GM12878 (cell line): ENCODE measurements at regions not wholly inside any gene's neighbourhood (a gene's known extent, or its start where the extent isn't known, plus 50 kb on each side); places are given as distances from the start of the nearest gene placed in this dataset.

Experiments
- ATAC-seq: fragments of 200-7000 bp; cut with Tn5 transposase; 3 replicates; pipeline ENCODE4 v1.9.1; 2020; ENCODE audit warnings: mild to moderate bottlenecking, moderate library complexity
- BruUV-seq: library from RNA; stranded (reverse); fragments of 400-500 nt; replicated peaks from 2 replicates; lab custom pipeline; 2021; lab: Mats Ljungman, UMichigan
- CTCF ChIA-PET: fragments of 300-600 bp; sonication (Branson Sonifier 250); formaldehyde crosslinking; extraction: SDS; loops from one replicate; lab custom pipeline; 2021; ENCODE audit warnings: inconsistent platforms; lab: Yijun Ruan, JAX
- POLR2A ChIA-PET: fragments of 350-600 bp; formaldehyde crosslinking; extraction: SDS; loops from one replicate; lab custom pipeline; 2021; ENCODE audit warnings: inconsistent platforms; lab: Charles Lee
- RAD21 ChIA-PET: fragments of 300-600 bp; sonication (Branson Sonifier 250); formaldehyde crosslinking; loops from one replicate; lab custom pipeline; 2023; ENCODE audit warnings: antibody characterized with exemption; ENCODE audit not compliant: unreplicated experiment; lab: Charles Lee
- SMC1A ChIA-PET: fragments of 300-600 bp; sonication (Branson Sonifier 250); formaldehyde crosslinking; loops from one replicate; lab custom pipeline; 2023; ENCODE audit not compliant: unreplicated experiment, uncharacterized antibody; lab: Charles Lee
- DNase-seq: peaks from one replicate; pipeline ENCODE4 v3.0.0-alpha.2; 2011; ENCODE audit warnings: low read depth, low spot score
- FAIRE-seq: peaks from 3 replicates; lab custom pipeline; 2011; peaks lifted over from hg19 to GRCh38; lab: Jason Lieb, UNC
- H2AFZ ChIP-seq: 2 replicates; pipeline ENCODE4 v1.6.0; 2011; ENCODE audit warnings: low read depth, low read length, control low read depth; ENCODE audit not compliant: control insufficient read depth
- H3K27ac ChIP-seq: 2 replicates; pipeline ENCODE4 v1.5.1; 2011; ENCODE audit warnings: control low read depth; ENCODE audit not compliant: control insufficient read depth, insufficient read depth
- H3K27me3 ChIP-seq, 2 experiments: replicated peaks in 1 of 2; 2 replicates each; pipeline versions ENCODE4 v1.6.0 to v1.6.1; 2011; ENCODE audit warnings: low read length in 1 of 2; ENCODE audit not compliant: control insufficient read depth in 2 of 2, insufficient read depth in 2 of 2
- H3K36me3 ChIP-seq, 2 experiments: 2 replicates each; pipeline ENCODE4 v1.5.1; 2011; ENCODE audit warnings: low read length in 1 of 2; ENCODE audit not compliant: control insufficient read depth in 2 of 2, insufficient read depth in 2 of 2
- H3K4me1 ChIP-seq: 2 replicates; pipeline ENCODE4 v1.6.1; 2011; ENCODE audit warnings: mild to moderate bottlenecking, low read length, moderate library complexity, mixed read lengths; ENCODE audit not compliant: control insufficient read depth, insufficient read depth
- H3K4me2 ChIP-seq: 2 replicates; pipeline ENCODE4 v1.6.0; 2011; ENCODE audit warnings: control low read depth; ENCODE audit not compliant: control insufficient read depth, insufficient read depth
- H3K4me3 ChIP-seq: fragments of 200-600 bp; sonication (generic); 2 replicates; pipeline ENCODE4 v1.5.1; 2016
- H3K79me2 ChIP-seq: 2 replicates; pipeline ENCODE4 v1.6.0; 2011; ENCODE audit warnings: low read length; ENCODE audit not compliant: control insufficient read depth, insufficient read depth
- H3K9ac ChIP-seq: 2 replicates; pipeline ENCODE4 v1.8.0; 2011; ENCODE audit warnings: low read length, control low read depth, mixed read lengths; ENCODE audit not compliant: control insufficient read depth, insufficient read depth
- H3K9me3 ChIP-seq: replicated peaks from 3 replicates; pipeline ENCODE4 v1.5.1; 2011; ENCODE audit warnings: mild to moderate bottlenecking, low read length; ENCODE audit not compliant: control insufficient read depth, insufficient read depth
- H4K20me1 ChIP-seq: 2 replicates; pipeline ENCODE4 v1.6.0; 2011; ENCODE audit not compliant: control insufficient read depth, insufficient read depth
- BACH1 ChIP-seq: fragments of 450-650 bp; IDR thresholded peaks from 2 replicates; pipeline ENCODE4 v1.6.1; 2017; ENCODE audit warnings: mild to moderate bottlenecking, borderline replicate concordance
- CHD1 ChIP-seq: IDR thresholded peaks from 2 replicates; pipeline ENCODE4 v1.6.1; 2012; ENCODE audit warnings: low read depth, low read length, improper control_type of control experiment
- EED ChIP-seq: sonication (generic); IDR thresholded peaks from 2 replicates; pipeline ENCODE4 v1.6.1; 2016; ENCODE audit warnings: antibody characterized with exemption, low read depth
- JUND ChIP-seq: IDR thresholded peaks from 2 replicates; pipeline ENCODE4 v1.6.1; 2012; ENCODE audit warnings: low read depth, mild to moderate bottlenecking, low read length, improper control_type of control experiment, moderate library complexity
- SPI1 ChIP-seq: IDR thresholded peaks from 2 replicates; pipeline ENCODE4 v1.6.1; 2011; ENCODE audit warnings: low read depth, mild to moderate bottlenecking, low read length, moderate library complexity, borderline replicate concordance; ENCODE audit not compliant: insufficient read depth
- STAT3 ChIP-seq: IDR thresholded peaks from 2 replicates; pipeline ENCODE4 v1.6.1; 2011; ENCODE audit warnings: low read depth, low read length, improper control_type of control experiment
- WGBS: methylation state at CpG from one replicate; pipeline ENCODE4 v1.1.6; 2016; ENCODE audit warnings: low lambda C conversion rate; ENCODE audit not compliant: insufficient replicate concordance, insufficient coverage; ENCODE audit errors: missing lambda C conversion rate; 5-methylcytosine and 5-hydroxymethylcytosine counted together
- in situ Hi-C: fragments of 300-500 bp; cut with MboI; formaldehyde crosslinking; loops from 9 replicates; pipeline ENCODE4 v1.14.3; 2018; ENCODE audit warnings: mixed read lengths
- intact Hi-C: fragments of 100-400 bp; cut with micrococcal nuclease; formaldehyde crosslinking; loops from one replicate; pipeline ENCODE4 v1.14.2; 2022; ENCODE audit not compliant: unreplicated experiment
- TF ChIP-seq, protein P1 (sequence below): IDR thresholded peaks from 2 replicates; pipeline ENCODE4 v1.6.1; 2012; ENCODE audit warnings: low read length, inconsistent platforms
- TF ChIP-seq, protein P2 (sequence below): IDR thresholded peaks from 2 replicates; pipeline ENCODE4 v1.6.1; 2011; ENCODE audit warnings: mild to moderate bottlenecking, low read depth, low read length, moderate library complexity; ENCODE audit not compliant: insufficient replicate concordance
- TF ChIP-seq, protein P3 (sequence below): fragments of 450-650 bp; formaldehyde crosslinking; IDR thresholded peaks from 2 replicates; pipeline ENCODE4 v1.5.0; 2022; ENCODE audit warnings: mild to moderate bottlenecking, missing genetic modification characterization

DNA sequence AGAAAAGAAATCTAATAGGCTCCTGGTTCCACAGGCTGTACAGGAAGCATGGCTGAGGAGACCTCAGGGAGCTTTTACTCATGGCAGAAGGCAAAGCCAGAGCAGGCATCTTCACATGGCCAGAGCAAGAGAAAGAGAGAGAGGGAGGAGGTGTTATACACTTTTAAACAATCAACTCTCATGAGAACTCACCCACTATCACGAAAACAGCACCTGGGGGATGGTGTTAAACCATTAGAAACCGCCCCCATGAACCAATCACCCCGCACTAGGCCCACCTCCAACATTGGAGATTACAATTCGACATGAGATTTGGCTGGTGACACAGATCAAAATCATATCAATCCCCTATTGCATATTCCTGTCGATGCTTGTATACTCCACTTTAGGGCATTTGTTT lies 93.5 kb downstream of the MRPL39 start (continued):
- TF ChIP-seq, protein P1, sequence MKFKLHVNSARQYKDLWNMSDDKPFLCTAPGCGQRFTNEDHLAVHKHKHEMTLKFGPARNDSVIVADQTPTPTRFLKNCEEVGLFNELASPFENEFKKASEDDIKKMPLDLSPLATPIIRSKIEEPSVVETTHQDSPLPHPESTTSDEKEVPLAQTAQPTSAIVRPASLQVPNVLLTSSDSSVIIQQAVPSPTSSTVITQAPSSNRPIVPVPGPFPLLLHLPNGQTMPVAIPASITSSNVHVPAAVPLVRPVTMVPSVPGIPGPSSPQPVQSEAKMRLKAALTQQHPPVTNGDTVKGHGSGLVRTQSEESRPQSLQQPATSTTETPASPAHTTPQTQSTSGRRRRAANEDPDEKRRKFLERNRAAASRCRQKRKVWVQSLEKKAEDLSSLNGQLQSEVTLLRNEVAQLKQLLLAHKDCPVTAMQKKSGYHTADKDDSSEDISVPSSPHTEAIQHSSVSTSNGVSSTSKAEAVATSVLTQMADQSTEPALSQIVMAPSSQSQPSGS: no peak
- TF ChIP-seq STAT3 (no peak), JUND (no peak)
- TF ChIP-seq, protein P2, sequence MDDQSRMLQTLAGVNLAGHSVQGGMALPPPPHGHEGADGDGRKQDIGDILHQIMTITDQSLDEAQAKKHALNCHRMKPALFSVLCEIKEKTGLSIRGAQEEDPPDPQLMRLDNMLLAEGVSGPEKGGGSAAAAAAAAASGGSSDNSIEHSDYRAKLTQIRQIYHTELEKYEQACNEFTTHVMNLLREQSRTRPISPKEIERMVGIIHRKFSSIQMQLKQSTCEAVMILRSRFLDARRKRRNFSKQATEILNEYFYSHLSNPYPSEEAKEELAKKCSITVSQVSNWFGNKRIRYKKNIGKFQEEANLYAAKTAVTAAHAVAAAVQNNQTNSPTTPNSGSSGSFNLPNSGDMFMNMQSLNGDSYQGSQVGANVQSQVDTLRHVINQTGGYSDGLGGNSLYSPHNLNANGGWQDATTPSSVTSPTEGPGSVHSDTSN: no peak
- TF ChIP-seq, all 136 proteins: peak for 0

DNA sequence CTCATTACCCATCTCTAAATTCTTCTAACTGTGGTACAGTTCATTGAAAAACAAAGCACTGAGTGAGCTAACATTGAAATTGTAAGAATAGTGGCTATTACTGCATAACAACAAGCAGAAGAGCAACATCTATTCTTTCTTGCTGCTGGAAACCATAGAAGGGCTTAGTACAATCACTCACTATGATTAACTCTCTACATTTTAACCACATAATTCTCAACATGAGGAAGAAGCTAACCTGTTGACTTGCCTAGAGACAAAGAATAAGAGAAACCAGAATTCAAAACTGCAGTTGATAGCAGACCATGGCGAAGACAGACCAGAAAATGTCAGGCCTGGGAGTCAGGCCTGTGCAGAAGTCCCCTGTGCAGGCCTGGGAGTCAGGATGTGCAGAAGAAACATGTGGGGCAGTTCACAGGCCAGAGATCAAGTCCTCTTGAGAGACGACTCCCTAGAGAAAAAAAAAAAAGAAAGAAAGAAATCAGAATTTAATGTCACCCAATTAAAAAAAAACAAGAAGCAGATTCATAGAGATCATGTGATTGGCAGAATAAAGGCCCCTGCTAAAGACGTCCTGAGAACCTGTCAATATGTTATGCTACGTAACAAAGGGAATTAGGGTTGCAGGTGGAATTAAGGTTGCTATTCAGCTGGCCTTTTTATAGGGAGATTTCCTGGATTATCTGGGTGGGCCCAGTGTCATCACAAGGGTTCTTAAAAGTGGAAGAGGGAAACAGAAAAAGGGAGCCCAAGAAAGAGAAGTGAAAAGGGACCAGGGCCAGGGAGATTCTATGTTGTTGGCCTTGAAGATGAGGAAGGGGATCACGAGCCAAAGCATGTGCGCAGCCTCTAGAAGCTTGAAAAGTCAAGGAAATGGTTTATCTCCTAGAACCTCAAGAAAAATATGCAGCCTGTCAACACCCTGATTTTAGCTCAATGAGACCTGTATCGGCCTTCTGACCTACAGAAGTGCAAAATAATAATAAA lies 94.9 kb downstream of the MRPL39 start:
- H3K79me2 ChIP-seq: peaks cover 45% of the 10 kb centered on the region
- H2AFZ ChIP-seq: peak overlapping the region; percentile 31
- peak; percentile 23 for ATAC-seq
- ChIA-PET RAD21 (interaction anchor here (0.9 to 3.3 kb wide), 10 partner anchors 10 to 94 kb away, joined by 3 to 25 read pairs (median 6); no protein-coding TSS in a partner anchor), CTCF (interaction anchor here (0.7 to 1.6 kb wide), 3 partner anchors 24 to 53 kb away, joined by 3 to 4 read pairs (median 4); no protein-coding TSS in a partner anchor), SMC1A (interaction anchor here (0.8 to 3.3 kb wide), 20 partner anchors 9 to 187 kb away, joined by 3 to 19 read pairs (median 5); no protein-coding TSS in a partner anchor), POLR2A (interaction anchor here (1.2 to 3.4 kb wide), 4 partner anchors 16 to 84 kb away, joined by 3 to 18 read pairs (median 4); no protein-coding TSS in a partner anchor)
- no peak for DNase-seq
- H3K27ac ChIP-seq: peak overlapping the region; percentile 71
- BruUV-seq: no TSS peak
- H3K36me3 ChIP-seq: no peaks in the 10 kb centered on the region
- no peaks in the 10 kb centered on the region for H3K27me3 ChIP-seq
- H3K9ac ChIP-seq: peak overlapping the region; percentile 29; the same call in 1 of the 2 replicates
- peak overlapping the region; percentile 26 for H3K4me2 ChIP-seq
- H3K4me1 ChIP-seq: peaks cover 29% of the 10 kb centered on the region
- peak; percentile 74 for FAIRE-seq
- no peaks in the 10 kb centered on the region for H4K20me1 ChIP-seq
- WGBS: 50% methylated on average over 7 of the region's 7 CpGs
- no peaks in the 10 kb centered on the region; the same call in 2 of the 3 replicates for H3K9me3 ChIP-seq
- intact Hi-C loops (no loop called here), in situ Hi-C loops (no loop called here)
- H3K4me3 ChIP-seq: no peak overlapping the region
- TF ChIP-seq CHD1 (no peak), SPI1 (peak; percentile 52; the same call in 1 of the 2 replicates), EED (0 out of 2 replicates have a peak, but pooled peaks have one; percentile 30), BACH1 (no peak)
- TF ChIP-seq, protein P3, sequence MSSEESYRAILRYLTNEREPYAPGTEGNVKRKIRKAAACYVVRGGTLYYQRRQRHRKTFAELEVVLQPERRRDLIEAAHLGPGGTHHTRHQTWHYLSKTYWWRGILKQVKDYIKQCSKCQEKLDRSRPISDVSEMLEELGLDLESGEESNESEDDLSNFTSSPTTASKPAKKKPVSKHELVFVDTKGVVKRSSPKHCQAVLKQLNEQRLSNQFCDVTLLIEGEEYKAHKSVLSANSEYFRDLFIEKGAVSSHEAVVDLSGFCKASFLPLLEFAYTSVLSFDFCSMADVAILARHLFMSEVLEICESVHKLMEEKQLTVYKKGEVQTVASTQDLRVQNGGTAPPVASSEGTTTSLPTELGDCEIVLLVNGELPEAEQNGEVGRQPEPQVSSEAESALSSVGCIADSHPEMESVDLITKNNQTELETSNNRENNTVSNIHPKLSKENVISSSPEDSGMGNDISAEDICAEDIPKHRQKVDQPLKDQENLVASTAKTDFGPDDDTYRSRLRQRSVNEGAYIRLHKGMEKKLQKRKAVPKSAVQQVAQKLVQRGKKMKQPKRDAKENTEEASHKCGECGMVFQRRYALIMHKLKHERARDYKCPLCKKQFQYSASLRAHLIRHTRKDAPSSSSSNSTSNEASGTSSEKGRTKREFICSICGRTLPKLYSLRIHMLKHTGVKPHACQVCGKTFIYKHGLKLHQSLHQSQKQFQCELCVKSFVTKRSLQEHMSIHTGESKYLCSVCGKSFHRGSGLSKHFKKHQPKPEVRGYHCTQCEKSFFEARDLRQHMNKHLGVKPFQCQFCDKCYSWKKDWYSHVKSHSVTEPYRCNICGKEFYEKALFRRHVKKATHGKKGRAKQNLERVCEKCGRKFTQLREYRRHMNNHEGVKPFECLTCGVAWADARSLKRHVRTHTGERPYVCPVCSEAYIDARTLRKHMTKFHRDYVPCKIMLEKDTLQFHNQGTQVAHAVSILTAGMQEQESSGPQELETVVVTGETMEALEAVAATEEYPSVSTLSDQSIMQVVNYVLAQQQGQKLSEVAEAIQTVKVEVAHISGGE: no peak
